Thyroid gland (tissue), 4 donors: ENCODE measurements at regions not wholly inside any gene's neighbourhood (a gene's known extent, or its start where the extent isn't known, plus 50 kb on each side); places are given as distances from the start of the nearest gene placed in this dataset.

Experiments
- POLR2A ChIP-seq, 2 donors: fragments of 450-650 bp; IDR thresholded peaks; one replicate each; pipeline ENCODE4 v1.6.1; 2017; ENCODE audit warnings: antibody characterized with exemption in 2 of 2, mild to moderate bottlenecking in 2 of 2, moderate library complexity in 1 of 2
- TF ChIP-seq, protein P1 (sequence below), 6 experiments: fragments of 200-600 bp in 3 of 6; fragments of 450-650 bp in 3 of 6; sonication (generic) in 3 of 6; IDR thresholded peaks; one replicate each; pipeline ENCODE4 v1.5.1; 2016 to 2019; ENCODE audit warnings: antibody characterized with exemption in 6 of 6, mild to moderate bottlenecking in 2 of 6, inconsistent platforms in 1 of 6, moderate library complexity in 1 of 6

- TF ChIP-seq, protein P1, sequence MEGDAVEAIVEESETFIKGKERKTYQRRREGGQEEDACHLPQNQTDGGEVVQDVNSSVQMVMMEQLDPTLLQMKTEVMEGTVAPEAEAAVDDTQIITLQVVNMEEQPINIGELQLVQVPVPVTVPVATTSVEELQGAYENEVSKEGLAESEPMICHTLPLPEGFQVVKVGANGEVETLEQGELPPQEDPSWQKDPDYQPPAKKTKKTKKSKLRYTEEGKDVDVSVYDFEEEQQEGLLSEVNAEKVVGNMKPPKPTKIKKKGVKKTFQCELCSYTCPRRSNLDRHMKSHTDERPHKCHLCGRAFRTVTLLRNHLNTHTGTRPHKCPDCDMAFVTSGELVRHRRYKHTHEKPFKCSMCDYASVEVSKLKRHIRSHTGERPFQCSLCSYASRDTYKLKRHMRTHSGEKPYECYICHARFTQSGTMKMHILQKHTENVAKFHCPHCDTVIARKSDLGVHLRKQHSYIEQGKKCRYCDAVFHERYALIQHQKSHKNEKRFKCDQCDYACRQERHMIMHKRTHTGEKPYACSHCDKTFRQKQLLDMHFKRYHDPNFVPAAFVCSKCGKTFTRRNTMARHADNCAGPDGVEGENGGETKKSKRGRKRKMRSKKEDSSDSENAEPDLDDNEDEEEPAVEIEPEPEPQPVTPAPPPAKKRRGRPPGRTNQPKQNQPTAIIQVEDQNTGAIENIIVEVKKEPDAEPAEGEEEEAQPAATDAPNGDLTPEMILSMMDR (IDR thresholded peaks at IDR 0.05) = no peak
- TF ChIP-seq POLR2A (IDR thresholded peaks at IDR 0.05) = no peak
These were observed 501.3 kb upstream of the IL12A start for GRCh38 chr3:159487304-159487703.
